Heart left ventricle (tissue), 16 donors: ENCODE measurements at regions not wholly inside any gene's neighbourhood (a gene's known extent, or its start where the extent isn't known, plus 50 kb on each side); places are given as distances from the start of the nearest gene placed in this dataset.
A peak's percentile ranks its signal among the peaks of the same experiment; 100 is the strongest.
"Not testable (repeated sequence)": the region's sequence is repeated elsewhere in the genome, so short reads cannot be mapped to it uniquely, and the experiment has no call there.

Source experiments
- ATAC-seq, 4 donors: fragments of 200-7000 bp; cut with Tn5 transposase; one replicate each; pipeline ENCODE4 v1.9.1; 2020 to 2022; ENCODE audit warnings: moderate library complexity in 4 of 4, mild to moderate bottlenecking in 3 of 4, moderate number of reproducible peaks in 1 of 4
- DNase-seq, 5 donors: peaks; one replicate each; pipeline ENCODE4 v3.0.0-alpha.2; 2020
- H3K27ac ChIP-seq, 12 donors: fragments of 200-600 bp; sonication (generic) in 4 of 12; one replicate each; pipeline versions ENCODE4 v1.5.0 to v1.8.0; 2016 to 2022; ENCODE audit warnings: mild to moderate bottlenecking in 2 of 12
- H3K27me3 ChIP-seq, 9 donors: fragments of 200-600 bp; sonication (generic) in 2 of 9; one replicate each; pipeline versions ENCODE4 v1.5.1 to v1.8.0; 2016 to 2022; ENCODE audit warnings: mild to moderate bottlenecking in 3 of 9
- H3K36me3 ChIP-seq, 9 donors: fragments of 200-600 bp; sonication (generic) in 2 of 9; one replicate each; pipeline versions ENCODE4 v1.5.0 to v1.8.0; 2018 to 2022; ENCODE audit warnings: mild to moderate bottlenecking in 2 of 9
- H3K4me1 ChIP-seq, 12 donors: fragments of 200-600 bp; sonication (generic) in 4 of 12; one replicate each; pipeline versions ENCODE4 v1.5.0 to v1.8.0; 2016 to 2022; ENCODE audit warnings: mild to moderate bottlenecking in 3 of 12
- H3K4me3 ChIP-seq, 12 donors: fragments of 200-600 bp; sonication (generic) in 4 of 12; one replicate each; pipeline versions ENCODE4 v1.5.0 to v1.8.0; 2017 to 2022; ENCODE audit warnings: mild to moderate bottlenecking in 9 of 12, moderate library complexity in 4 of 12
- H3K9me3 ChIP-seq, 12 donors: fragments of 200-600 bp; sonication (generic) in 4 of 12; one replicate each; pipeline versions ENCODE4 v1.5.0 to v1.8.0; 2016 to 2022; ENCODE audit warnings: mild to moderate bottlenecking in 1 of 12
- POLR2A ChIP-seq, 2 donors: fragments of 450-650 bp; IDR thresholded peaks; one replicate each; pipeline ENCODE4 v1.6.1; 2017; ENCODE audit warnings: antibody characterized with exemption in 2 of 2, mild to moderate bottlenecking in 2 of 2, moderate library complexity in 2 of 2
- WGBS, 4 donors: extraction: QIAGEN DNeasy Blood & Tissue Kit in 2 of 4; methylation state at CpG; one replicate each; pipeline versions ENCODE4 v1.1.5 to v1.1.7; 2013 to 2018; 5-methylcytosine and 5-hydroxymethylcytosine counted together
- intact Hi-C, 10 donors: fragments of 100-400 bp; cut with DNase I; formaldehyde crosslinking; loops; one replicate each; pipeline versions ENCODE4 v1.11.1 to v1.14.2; 2022
- TF ChIP-seq, protein P1 (sequence below), 12 donors: fragments of 200-600 bp; sonication (generic) in 4 of 12; IDR thresholded peaks; one replicate each; pipeline versions ENCODE4 v1.5.0 to v1.8.0; 2018 to 2022; ENCODE audit warnings: antibody characterized with exemption in 12 of 12, mild to moderate bottlenecking in 5 of 12
- donor health status: ischemic (EF 13 %, LVEDD 7.1; RV severe dilation, severe dysfunction).
- donor health status: healthy with polysubstance abuse.
- donor health status: DM: no; HTN: yes; CAD: no.
- donor health status: DM: no; HTN: no; CAD: no.
- donor health status: ischemic (EF 25% LVEDD 6.9; RV normal size, moderate dysfunction).
- donor health status: ischemic (EF 25% LVEDD 5.7; RV mildly dilated, moderate dysfunction).
- donor health status: healthy.
- donor health status: DM: yes; HTN: yes; CAD: no.
- donor health status: ischemic (EF 35%, LVEDD 5.7; RV mildly dilated, moderate dysfunction).
- donor health status: nonischemic (EF 11% LVEDD 7.7; RV severe dilation, severe dysfunction).
- donor health status: DM: yes; HTN: yes; CAD: no.
- donor health status: PGD.
- donor health status: ischemic (EF 29% LVEDD 5.4; RV normal size, mild dysfunction).
- donor health status: nonischemic (EF 23%, LVEDD 6.1; RV moderate dilation, normal function).

DNA sequence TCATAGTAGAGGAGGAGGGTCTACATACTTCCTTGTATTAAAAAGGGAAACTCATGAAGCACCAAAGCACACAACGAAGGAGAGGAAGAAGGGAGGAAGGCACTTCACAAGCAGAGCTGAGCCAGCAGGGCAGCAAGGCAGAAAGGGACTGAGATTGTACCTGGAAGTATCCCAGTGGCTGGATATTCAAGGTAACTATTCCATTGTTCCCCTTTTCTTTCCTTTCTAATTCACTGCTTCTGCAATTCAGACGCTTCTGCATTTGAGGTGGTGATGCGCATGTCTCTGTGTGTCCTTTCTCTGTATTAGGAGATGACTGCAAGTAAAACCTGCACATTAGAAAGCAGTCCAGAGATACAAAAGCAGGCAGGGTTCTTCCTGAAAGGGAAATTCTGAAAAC is 54.9 kb downstream of the UBQLN2 start:
- WGBS, 4 donors, result 31 to 42% (median 35%) methylated on average over 3 of the region's 3 CpGs
- TF ChIP-seq, protein P1, sequence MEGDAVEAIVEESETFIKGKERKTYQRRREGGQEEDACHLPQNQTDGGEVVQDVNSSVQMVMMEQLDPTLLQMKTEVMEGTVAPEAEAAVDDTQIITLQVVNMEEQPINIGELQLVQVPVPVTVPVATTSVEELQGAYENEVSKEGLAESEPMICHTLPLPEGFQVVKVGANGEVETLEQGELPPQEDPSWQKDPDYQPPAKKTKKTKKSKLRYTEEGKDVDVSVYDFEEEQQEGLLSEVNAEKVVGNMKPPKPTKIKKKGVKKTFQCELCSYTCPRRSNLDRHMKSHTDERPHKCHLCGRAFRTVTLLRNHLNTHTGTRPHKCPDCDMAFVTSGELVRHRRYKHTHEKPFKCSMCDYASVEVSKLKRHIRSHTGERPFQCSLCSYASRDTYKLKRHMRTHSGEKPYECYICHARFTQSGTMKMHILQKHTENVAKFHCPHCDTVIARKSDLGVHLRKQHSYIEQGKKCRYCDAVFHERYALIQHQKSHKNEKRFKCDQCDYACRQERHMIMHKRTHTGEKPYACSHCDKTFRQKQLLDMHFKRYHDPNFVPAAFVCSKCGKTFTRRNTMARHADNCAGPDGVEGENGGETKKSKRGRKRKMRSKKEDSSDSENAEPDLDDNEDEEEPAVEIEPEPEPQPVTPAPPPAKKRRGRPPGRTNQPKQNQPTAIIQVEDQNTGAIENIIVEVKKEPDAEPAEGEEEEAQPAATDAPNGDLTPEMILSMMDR (IDR thresholded peaks at IDR 0.05), result no peak
- no peak for TF ChIP-seq POLR2A (IDR thresholded peaks at IDR 0.05)

DNA sequence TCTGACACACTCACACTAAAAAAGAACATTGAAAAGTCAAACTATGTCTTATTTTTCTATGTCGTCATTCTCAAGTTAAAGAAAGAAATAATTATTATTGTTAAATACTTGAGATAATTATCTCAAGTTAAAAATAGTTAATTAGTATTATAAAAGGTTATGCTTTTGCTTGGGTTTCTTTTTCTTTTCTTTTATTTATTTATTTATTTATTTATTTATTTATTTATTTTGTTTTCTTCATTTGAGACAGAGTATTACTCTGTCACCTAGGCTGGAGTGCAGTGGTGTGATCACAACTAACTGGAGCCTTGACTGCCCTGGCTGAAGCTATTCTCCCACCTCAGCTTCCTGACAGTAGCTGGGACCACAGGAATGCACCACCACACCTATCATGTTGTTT is 59.9 kb downstream of the UBQLN2 start:
- Histone ChIP-seq H3K27me3 (peaks cover 0 to 4% (median 0%) of the 10 kb centered on the region in 9 donors), H3K27ac (no peak overlapping the region), H3K4me1 (no peaks in the 10 kb centered on the region), H3K36me3 (no peaks in the 10 kb centered on the region), H3K4me3 (no peak overlapping the region), H3K9me3 (peaks cover 0 to 36% (median 4%) of the 10 kb centered on the region in 12 donors)
- no peak for ATAC-seq
- intact Hi-C loops, result no loop called here
- DNase-seq, result no peak
- no peak for TF ChIP-seq POLR2A (IDR thresholded peaks at IDR 0.05)
- TF ChIP-seq, protein P1 (IDR thresholded peaks at IDR 0.05), result no peak
- 70 to 97% (median 86%) methylated on average over 1 of the region's 1 CpG for WGBS, 4 donors

More for the DNA sequence above, 54.9 kb downstream of the UBQLN2 start:
- Histone ChIP-seq H3K27ac (no peak overlapping the region), H3K27me3 (no peaks in the 10 kb centered on the region), H3K9me3 (no peaks in the 10 kb centered on the region), H3K4me1 (no peaks in the 10 kb centered on the region), H3K4me3 (peak overlapping the region in 1 of 12 donors; percentile 12), H3K36me3 (no peaks in the 10 kb centered on the region)
- ATAC-seq, result no peak
- no peak for DNase-seq
- intact Hi-C loops, result no loop called here

DNA sequence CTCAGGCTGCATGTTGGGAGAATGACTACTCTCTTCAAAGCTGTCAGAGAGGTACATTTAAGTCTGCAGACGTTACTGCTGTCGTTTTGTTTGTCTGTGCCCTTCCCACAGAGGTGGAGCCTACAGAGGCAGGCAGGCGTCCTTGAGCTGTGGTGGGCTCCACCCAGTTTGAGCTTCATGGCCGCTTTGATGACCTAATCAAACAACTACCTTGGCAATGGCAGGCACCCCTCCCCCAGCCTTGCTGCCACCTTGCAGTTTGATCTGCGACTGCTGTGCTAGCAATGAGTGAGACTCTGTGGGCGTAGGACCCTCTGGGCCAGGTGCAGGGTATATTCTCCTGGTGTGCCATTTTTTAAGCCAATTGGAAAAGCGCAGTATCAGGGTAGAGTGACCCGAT is 71.6 kb downstream of the UBQLN2 start:
- H3K27ac ChIP-seq, DNase-seq, intact Hi-C loops, H3K36me3 ChIP-seq, H3K4me3 ChIP-seq, H3K4me1 ChIP-seq, ATAC-seq, H3K27me3 ChIP-seq: not testable (repeated sequence)
- peaks cover 0 to 26% (median 0%) of the 10 kb centered on the region in 12 donors for H3K9me3 ChIP-seq
- WGBS, 4 donors, result 66 to 84% (median 67%) methylated on average over 8 of the region's 8 CpGs; no CpG with 5 or more reads in 1 of the 4 donors

DNA sequence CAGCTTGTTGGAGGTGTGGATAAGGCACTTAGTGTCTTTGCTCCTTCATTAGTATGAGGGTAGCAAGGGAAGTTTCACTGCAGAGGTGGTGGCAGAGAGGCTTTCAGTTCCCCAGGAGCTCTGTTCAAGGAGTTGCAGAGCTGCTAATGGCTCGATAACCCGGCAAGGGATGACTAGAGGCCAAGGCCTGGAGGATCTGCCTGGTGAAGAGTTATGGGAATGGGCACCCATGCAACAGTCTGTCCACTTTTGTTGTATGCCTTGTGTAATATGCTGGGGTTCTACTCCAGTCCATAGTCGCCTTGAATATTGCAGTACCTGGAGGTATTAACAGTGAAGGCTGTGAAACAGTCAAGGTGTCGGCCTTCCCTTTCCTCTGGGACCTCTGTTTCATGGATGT is 67.8 kb upstream of the NBDY start:
- TF ChIP-seq, protein P1 (IDR thresholded peaks at IDR 0.05), result no peak
- TF ChIP-seq POLR2A (IDR thresholded peaks at IDR 0.05), result no peak
- Histone ChIP-seq H3K27me3 (peaks cover 0 to 9% (median 0%) of the 10 kb centered on the region in 9 donors), H3K4me1 (no peaks in the 10 kb centered on the region), H3K4me3 (no peak overlapping the region), H3K36me3 (no peaks in the 10 kb centered on the region), H3K27ac (no peak overlapping the region), H3K9me3 (peaks cover 0 to 18% (median 0%) of the 10 kb centered on the region in 12 donors)
- DNase-seq (no peak), ATAC-seq (no peak)
- intact Hi-C loops, result no loop called here
- WGBS, 4 donors, result 60 to 82% (median 63%) methylated on average over 4 of the region's 4 CpGs
